ENCODE measurements at regions not wholly inside any gene's neighbourhood (a gene's known extent, or its start where the extent isn't known, plus 50 kb on each side); places are given as distances from the start of the nearest gene placed in this dataset.
"Not testable (repeated sequence)": the region's sequence is repeated elsewhere in the genome, so short reads cannot be mapped to it uniquely, and the experiment has no call there.

DNA sequence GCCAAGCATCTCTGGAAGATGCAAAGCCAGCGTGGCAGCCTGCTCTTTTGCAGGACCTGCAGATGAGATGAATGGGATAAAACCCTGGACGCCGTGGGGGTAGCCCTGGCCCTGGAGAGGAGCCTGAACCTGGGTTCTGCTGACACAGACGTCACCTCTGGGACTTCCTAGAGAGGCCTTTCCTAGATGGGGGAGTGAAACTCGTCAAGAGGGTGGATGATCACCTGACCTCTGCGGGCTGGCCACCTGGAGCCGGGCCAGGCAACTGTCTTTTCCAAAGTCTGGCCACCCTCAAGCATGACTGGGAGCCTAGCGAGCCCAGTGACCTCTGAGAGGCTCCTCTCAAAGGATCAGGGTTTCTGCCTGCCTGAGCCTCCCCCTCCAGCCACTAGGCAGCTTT is 529.0 kb downstream of the KCNJ18 start:
- TF ChIP-seq, protein P1, sequence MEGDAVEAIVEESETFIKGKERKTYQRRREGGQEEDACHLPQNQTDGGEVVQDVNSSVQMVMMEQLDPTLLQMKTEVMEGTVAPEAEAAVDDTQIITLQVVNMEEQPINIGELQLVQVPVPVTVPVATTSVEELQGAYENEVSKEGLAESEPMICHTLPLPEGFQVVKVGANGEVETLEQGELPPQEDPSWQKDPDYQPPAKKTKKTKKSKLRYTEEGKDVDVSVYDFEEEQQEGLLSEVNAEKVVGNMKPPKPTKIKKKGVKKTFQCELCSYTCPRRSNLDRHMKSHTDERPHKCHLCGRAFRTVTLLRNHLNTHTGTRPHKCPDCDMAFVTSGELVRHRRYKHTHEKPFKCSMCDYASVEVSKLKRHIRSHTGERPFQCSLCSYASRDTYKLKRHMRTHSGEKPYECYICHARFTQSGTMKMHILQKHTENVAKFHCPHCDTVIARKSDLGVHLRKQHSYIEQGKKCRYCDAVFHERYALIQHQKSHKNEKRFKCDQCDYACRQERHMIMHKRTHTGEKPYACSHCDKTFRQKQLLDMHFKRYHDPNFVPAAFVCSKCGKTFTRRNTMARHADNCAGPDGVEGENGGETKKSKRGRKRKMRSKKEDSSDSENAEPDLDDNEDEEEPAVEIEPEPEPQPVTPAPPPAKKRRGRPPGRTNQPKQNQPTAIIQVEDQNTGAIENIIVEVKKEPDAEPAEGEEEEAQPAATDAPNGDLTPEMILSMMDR (IDR thresholded peaks at IDR 0.05; ENCODE audit: insufficient read depth, low read length, missing control alignments): no peak

GRCh38 chr17:22226477-22226876 is 534.2 kb downstream of the KCNJ18 start:
- POLR2A ChIA-PET; CTCF ChIA-PET; H3K4me3 ChIP-seq (ENCODE audit: low read depth, low read length); DNase-seq (ENCODE audit: low read depth, low spot score): not testable (repeated sequence)

More for the DNA sequence above, 529.0 kb downstream of the KCNJ18 start:
- POLR2A ChIA-PET: no interaction called here
- no peak overlapping the region for H3K4me3 ChIP-seq (ENCODE audit: low read depth, low read length)
- DNase-seq (ENCODE audit: low read depth, low spot score): no peak
- CTCF ChIA-PET: no interaction called here

- DNase-seq (ENCODE audit: low read depth, low spot score); CTCF ChIA-PET; H3K4me3 ChIP-seq (ENCODE audit: low read depth, low read length); POLR2A ChIA-PET: not testable (repeated sequence)
Measured at GRCh38 chr17:22226932-22227331, 534.6 kb downstream of the KCNJ18 start.

- H3K4me3 ChIP-seq (ENCODE audit: low read depth, low read length); DNase-seq (ENCODE audit: low read depth, low spot score); CTCF ChIA-PET; POLR2A ChIA-PET: not testable (repeated sequence)
Measured at GRCh38 chr17:22227699-22228553, 535.6 kb downstream of the KCNJ18 start.

GRCh38 chr17:22229821-22230220 is 537.5 kb downstream of the KCNJ18 start:
- H3K4me3 ChIP-seq (ENCODE audit: low read depth, low read length); CTCF ChIA-PET; DNase-seq (ENCODE audit: low read depth, low spot score); POLR2A ChIA-PET: not testable (repeated sequence)

GRCh38 chr17:22233382-22233781 is 541.1 kb downstream of the KCNJ18 start:
- H3K4me3 ChIP-seq (ENCODE audit: low read depth, low read length): no peak overlapping the region
- TF ChIP-seq, protein P1 (IDR thresholded peaks at IDR 0.05; ENCODE audit: insufficient read depth, low read length, missing control alignments): no peak
- ChIA-PET POLR2A (no interaction called here), CTCF (no interaction called here)
- no peak for DNase-seq (ENCODE audit: low read depth, low spot score)

- DNase-seq (ENCODE audit: low read depth, low spot score): no peak
- TF ChIP-seq, protein P1 (IDR thresholded peaks at IDR 0.05; ENCODE audit: insufficient read depth, low read length, missing control alignments): no peak
- ChIA-PET CTCF (no interaction called here), POLR2A (no interaction called here)
- H3K4me3 ChIP-seq (ENCODE audit: low read depth, low read length): no peak overlapping the region
Measured at GRCh38 chr17:22242472-22242871, 550.1 kb downstream of the KCNJ18 start.

DNA sequence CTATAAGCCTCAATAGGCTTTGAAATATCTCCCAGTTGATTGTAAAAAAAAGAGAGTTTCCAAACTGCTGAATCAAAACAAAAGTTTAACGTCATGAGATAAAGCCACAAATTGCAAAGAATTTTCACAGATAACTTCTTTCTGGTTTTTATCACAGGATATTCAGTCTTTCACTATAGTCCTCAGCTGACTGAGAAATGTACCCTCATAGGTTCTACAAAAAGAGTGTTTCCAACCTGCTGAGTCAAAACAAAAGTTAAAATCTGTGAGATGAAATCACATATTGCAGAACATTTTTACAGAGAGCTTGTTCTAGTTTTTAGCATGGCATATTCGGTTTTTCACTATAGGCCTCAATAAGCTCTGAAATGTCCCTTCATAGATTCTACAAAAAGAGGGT is 559.2 kb downstream of the KCNJ18 start:
- no peak for DNase-seq (ENCODE audit: low read depth, low spot score)
- ChIA-PET POLR2A (no interaction called here), CTCF (no interaction called here)
- H3K4me3 ChIP-seq (ENCODE audit: low read depth, low read length): no peak overlapping the region
- TF ChIP-seq, protein P1 (IDR thresholded peaks at IDR 0.05; ENCODE audit: insufficient read depth, low read length, missing control alignments): no peak
